ENCODE measurements at regions not wholly inside any gene's neighbourhood (a gene's known extent, or its start where the extent isn't known, plus 50 kb on each side); places are given as distances from the start of the nearest gene placed in this dataset.

- TF ChIP-seq, protein P1, sequence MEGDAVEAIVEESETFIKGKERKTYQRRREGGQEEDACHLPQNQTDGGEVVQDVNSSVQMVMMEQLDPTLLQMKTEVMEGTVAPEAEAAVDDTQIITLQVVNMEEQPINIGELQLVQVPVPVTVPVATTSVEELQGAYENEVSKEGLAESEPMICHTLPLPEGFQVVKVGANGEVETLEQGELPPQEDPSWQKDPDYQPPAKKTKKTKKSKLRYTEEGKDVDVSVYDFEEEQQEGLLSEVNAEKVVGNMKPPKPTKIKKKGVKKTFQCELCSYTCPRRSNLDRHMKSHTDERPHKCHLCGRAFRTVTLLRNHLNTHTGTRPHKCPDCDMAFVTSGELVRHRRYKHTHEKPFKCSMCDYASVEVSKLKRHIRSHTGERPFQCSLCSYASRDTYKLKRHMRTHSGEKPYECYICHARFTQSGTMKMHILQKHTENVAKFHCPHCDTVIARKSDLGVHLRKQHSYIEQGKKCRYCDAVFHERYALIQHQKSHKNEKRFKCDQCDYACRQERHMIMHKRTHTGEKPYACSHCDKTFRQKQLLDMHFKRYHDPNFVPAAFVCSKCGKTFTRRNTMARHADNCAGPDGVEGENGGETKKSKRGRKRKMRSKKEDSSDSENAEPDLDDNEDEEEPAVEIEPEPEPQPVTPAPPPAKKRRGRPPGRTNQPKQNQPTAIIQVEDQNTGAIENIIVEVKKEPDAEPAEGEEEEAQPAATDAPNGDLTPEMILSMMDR (IDR thresholded peaks at IDR 0.05; ENCODE audit: low read depth, low read length), result no peak
- no peak overlapping the region for H3K4me3 ChIP-seq (ENCODE audit: low read depth, low read length)
Measured at GRCh38 chr12:34338751-34339150, 316.5 kb downstream of the ALG10 start.

DNA sequence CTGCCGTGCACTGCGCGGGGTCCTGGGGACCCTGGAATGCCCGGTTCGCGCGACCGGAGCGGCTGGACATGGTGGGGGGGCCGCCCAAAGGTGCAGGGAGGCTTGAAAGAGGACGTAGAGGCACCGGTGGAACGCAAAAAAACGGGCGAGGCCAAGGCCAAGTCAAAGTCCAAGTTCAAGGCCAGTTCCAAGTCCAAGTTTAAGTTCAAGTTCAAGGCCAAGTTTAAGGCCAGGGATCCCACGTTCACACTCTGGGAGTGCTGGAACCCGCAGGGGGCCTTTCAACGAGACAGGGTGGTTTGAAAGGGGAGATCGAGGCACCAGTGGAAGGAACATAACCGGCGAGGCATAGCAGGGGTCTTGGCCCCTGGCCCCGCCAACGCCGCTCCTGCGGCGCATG is 317.6 kb downstream of the ALG10 start:
- no peak overlapping the region for H3K4me3 ChIP-seq (ENCODE audit: low read depth, low read length)
- TF ChIP-seq, protein P1 (IDR thresholded peaks at IDR 0.05; ENCODE audit: low read depth, low read length), result no peak

DNA sequence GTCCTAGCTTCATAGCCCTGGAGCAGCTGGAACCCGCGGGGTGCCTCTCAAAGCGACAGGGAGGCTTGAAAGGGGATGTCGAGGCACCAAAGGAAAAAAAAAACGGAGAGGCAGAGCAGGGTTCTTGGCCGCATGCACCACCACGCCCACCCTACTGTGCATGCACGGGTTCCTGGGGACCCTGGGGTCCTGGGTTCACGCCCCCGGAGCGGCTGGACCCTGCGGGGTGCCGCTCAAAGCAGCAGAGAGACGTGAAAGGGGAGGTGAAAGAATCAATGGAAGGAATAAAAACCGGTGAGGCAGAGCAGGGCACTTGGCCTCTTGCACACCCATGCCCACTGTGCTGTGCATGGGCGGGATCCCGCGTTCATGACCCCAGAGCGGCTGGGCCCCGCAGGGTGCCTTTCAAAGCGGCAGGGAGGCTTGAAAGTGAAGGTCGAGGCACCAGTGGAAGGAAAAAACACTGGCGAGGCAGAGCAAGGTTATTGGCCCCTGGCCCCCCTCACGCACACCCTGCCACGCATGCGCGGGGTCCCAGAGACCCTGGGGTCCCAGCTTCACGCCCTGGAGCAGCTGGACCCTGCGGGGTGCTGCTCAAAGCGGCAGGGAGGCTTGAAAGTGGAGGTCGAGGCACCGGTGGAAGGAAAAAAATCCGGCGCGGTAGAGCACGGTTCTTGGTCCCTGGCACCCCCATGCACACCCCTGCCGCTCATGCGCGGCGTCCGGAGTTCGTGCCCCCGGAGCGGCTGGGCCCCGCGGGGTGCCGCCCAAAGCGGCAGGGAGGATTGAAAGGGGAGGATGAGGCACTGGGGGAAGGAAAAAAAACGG is 318.5 kb downstream of the ALG10 start:
- no peak overlapping the region for H3K4me3 ChIP-seq (ENCODE audit: low read depth, low read length)
- TF ChIP-seq, protein P1 (IDR thresholded peaks at IDR 0.05; ENCODE audit: low read depth, low read length), result no peak

GRCh38 chr12:34341362-34341733 is 319.1 kb downstream of the ALG10 start:
- no peak overlapping the region for H3K4me3 ChIP-seq (ENCODE audit: low read depth, low read length)
- TF ChIP-seq, protein P1 (IDR thresholded peaks at IDR 0.05; ENCODE audit: low read depth, low read length), result no peak

- no peak overlapping the region for H3K4me3 ChIP-seq (ENCODE audit: low read depth, low read length)
- TF ChIP-seq, protein P1 (IDR thresholded peaks at IDR 0.05; ENCODE audit: low read depth, low read length), result no peak
Measured at GRCh38 chr12:34342048-34342447, 319.8 kb downstream of the ALG10 start.

DNA sequence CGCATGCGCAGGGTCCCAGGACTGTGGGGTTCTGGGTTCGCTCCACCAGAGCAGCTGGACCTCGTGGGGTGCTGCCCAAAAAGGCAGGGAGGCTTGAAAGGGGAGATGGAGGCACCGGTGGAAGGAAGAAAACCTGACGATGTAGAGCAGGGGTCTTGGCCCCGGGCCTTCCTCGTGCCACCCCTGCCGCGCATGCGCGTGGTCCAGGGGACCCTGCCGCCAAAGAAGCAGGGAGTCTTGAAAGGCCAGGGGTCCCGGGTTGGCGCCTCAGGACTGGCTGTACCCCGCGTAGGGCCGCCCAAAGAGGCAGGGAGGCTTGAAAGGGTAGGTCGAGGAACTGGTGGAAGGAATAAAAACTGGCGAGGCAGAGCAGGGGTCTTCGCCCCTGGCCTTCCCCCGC is 321.0 kb downstream of the ALG10 start:
- H3K4me3 ChIP-seq (ENCODE audit: low read depth, low read length), result no peak overlapping the region
- TF ChIP-seq, protein P1 (IDR thresholded peaks at IDR 0.05; ENCODE audit: low read depth, low read length), result no peak

DNA sequence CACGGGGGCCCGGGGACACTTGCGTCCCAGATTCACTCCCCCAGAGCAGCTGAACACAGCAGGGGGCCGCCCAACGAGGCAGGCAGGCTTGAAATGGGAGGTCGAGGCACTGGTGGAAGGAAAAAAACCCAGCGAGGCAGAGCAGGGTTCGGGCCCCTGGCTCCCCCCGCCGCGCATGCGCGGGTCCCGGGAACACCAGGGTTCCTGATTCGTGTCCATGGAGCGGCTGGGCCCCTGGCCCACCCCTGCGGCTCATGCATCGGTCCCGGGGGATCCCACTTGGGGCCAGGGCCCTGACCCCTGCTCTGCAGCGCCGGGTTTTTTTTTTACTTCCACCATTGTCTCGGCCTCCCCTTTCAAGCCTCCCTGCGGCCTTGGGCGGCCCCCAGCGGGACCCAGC is 321.5 kb downstream of the ALG10 start:
- TF ChIP-seq, protein P1 (IDR thresholded peaks at IDR 0.05; ENCODE audit: low read depth, low read length), result no peak
- H3K4me3 ChIP-seq (ENCODE audit: low read depth, low read length), result no peak overlapping the region
